ENCODE measurements at regions not wholly inside any gene's neighbourhood (a gene's known extent, or its start where the extent isn't known, plus 50 kb on each side); places are given as distances from the start of the nearest gene placed in this dataset.

- no peak for TF ChIP-seq CTCF (IDR thresholded peaks at IDR 0.05; ENCODE audit: low read depth, low read length, poor library complexity, severe bottlenecking)
- TF ChIP-seq EZH2phosphoT487 (IDR thresholded peaks at IDR 0.05; ENCODE audit: borderline replicate concordance, low read length), result no peak
Measured at GRCh38 chr4:78683352-78683751, 92.8 kb upstream of the BMP2K start.

Measured in DOHH2 (cell line).